ENCODE measurements at regions not wholly inside any gene's neighbourhood (a gene's known extent, or its start where the extent isn't known, plus 50 kb on each side); places are given as distances from the start of the nearest gene placed in this dataset.

DNA sequence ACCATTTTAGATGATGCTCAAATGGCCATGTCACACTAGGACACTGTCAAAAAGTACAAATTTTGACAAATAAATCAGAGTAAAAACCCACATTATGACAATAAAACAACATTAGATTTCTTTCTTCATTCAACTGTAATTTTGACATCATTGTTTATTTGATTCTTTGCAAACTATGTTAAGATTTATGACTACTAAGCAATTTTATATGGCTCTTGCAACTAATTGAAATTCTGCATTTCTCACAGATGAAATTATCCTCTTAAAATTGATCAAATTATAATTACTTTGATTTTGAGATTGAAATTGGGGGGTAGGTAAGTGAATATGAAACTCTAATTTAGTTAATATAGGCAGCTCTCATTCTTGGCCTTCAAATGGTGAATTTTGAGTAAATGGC lies 59.8 kb downstream of the ATOH1 start:
- Histone ChIP-seq H3K4me1 (no peaks in the 10 kb centered on the region), H3K27me3 (no peaks in the 10 kb centered on the region), H3K9me3 (no peaks in the 10 kb centered on the region), H3K4me3 (no peak overlapping the region), H3K36me3 (no peaks in the 10 kb centered on the region), H3K27ac (no peak overlapping the region)
- DNase-seq (ENCODE audit: low spot score in 2 of 2) = no peak
- TF ChIP-seq, protein P1, sequence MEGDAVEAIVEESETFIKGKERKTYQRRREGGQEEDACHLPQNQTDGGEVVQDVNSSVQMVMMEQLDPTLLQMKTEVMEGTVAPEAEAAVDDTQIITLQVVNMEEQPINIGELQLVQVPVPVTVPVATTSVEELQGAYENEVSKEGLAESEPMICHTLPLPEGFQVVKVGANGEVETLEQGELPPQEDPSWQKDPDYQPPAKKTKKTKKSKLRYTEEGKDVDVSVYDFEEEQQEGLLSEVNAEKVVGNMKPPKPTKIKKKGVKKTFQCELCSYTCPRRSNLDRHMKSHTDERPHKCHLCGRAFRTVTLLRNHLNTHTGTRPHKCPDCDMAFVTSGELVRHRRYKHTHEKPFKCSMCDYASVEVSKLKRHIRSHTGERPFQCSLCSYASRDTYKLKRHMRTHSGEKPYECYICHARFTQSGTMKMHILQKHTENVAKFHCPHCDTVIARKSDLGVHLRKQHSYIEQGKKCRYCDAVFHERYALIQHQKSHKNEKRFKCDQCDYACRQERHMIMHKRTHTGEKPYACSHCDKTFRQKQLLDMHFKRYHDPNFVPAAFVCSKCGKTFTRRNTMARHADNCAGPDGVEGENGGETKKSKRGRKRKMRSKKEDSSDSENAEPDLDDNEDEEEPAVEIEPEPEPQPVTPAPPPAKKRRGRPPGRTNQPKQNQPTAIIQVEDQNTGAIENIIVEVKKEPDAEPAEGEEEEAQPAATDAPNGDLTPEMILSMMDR (IDR thresholded peaks at IDR 0.05) = no peak
- intact Hi-C loops (cut with DNase I) = no loop called here

DNA sequence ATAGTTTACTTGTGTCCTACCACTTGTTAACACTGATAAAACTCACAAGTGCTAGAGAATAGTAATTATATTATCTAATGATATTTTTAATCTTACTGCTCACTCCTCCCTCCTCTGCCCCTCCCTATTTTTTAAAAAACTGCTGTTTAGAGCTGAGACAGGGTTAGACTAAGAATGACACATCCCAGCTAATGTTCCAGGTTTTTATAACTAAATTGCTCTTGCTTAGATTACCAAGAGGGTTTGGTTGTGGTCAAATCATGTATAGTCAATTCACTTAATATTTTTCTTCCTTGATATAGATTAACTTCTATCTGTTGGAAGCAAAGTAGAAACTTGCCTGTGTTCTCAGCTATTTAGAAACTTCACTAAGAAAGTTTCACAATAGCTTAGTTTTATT lies 60.2 kb downstream of the ATOH1 start:
- intact Hi-C loops (cut with DNase I) = no loop called here
- H3K4me1 ChIP-seq = no peaks in the 10 kb centered on the region
- no peak overlapping the region for H3K27ac ChIP-seq
- DNase-seq (ENCODE audit: low spot score in 2 of 2) = no peak
- no peaks in the 10 kb centered on the region for H3K27me3 ChIP-seq
- TF ChIP-seq, protein P1 (IDR thresholded peaks at IDR 0.05) = no peak
- H3K4me3 ChIP-seq = no peak overlapping the region
- H3K36me3 ChIP-seq = no peaks in the 10 kb centered on the region
- H3K9me3 ChIP-seq = no peaks in the 10 kb centered on the region

DNA sequence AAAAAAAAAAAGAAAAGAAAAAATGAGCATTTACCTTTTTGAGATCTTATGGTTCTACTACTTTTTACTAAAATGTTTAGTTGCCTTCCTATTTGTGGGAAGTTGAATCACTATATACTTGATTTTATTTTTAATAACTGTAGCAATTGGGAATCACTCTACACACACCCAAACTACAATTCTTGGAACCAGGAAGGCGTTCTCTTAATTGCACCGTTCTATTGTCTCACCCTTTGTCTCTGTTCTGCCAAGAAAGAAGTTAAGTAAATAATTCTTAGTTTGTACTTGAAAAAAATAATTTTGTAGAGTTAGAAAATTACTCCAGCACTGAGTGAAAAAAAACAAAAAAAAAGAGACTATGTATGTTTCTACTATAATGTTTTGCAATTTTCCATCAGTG lies 62.7 kb downstream of the ATOH1 start:
- no peaks in the 10 kb centered on the region for H3K27me3 ChIP-seq
- no peak overlapping the region for H3K27ac ChIP-seq
- intact Hi-C loops (cut with DNase I) = no loop called here
- H3K9me3 ChIP-seq = no peaks in the 10 kb centered on the region
- TF ChIP-seq, protein P1 (IDR thresholded peaks at IDR 0.05) = no peak
- no peaks in the 10 kb centered on the region for H3K36me3 ChIP-seq
- H3K4me3 ChIP-seq = no peak overlapping the region
- DNase-seq (ENCODE audit: low spot score in 2 of 2) = no peak
- H3K4me1 ChIP-seq = no peaks in the 10 kb centered on the region

DNA sequence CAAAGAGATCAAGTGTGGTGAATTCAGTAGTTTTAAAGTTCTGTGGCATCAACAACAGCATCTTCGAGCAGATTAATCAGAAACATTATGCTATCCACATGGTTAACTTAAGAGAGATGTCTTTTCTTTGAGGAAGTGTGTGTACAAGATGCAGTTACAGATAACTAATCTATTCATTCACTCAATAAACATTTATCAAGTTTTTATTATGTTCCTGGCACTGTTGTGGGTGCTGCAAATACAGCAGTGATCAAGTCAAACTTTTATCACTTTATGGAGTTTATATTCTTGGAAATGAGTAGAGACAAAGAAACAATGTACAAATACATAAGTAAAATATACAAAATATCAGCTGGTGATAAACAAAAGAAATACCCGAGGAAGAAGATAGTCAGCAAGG lies 66.4 kb downstream of the ATOH1 start:
- TF ChIP-seq, protein P1 (IDR thresholded peaks at IDR 0.05) = no peak
- Histone ChIP-seq H3K4me1 (no peaks in the 10 kb centered on the region), H3K27me3 (no peaks in the 10 kb centered on the region), H3K27ac (no peak overlapping the region), H3K4me3 (no peak overlapping the region), H3K9me3 (no peaks in the 10 kb centered on the region), H3K36me3 (no peaks in the 10 kb centered on the region)
- DNase-seq (ENCODE audit: low spot score in 2 of 2) = no peak
- intact Hi-C loops (cut with DNase I) = no loop called here

DNA sequence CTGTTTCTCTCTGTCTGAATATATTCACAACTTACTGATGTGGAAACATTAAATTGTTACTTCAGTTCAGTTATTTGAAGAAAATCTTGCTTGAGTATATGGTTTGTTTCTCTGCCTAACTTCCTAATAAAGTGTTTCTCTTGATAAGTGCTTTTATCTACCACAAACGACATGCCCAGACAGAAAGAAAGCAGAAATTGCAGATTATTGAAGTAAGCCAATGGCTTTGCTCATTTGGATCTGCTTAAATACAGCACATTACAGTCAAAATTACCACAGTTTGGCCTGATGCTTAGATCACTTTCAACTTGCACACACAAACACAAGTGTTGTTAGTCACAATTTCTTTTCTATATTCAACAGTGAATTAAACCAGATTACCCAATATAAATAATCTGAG lies 68.0 kb downstream of the ATOH1 start:
- no peaks in the 10 kb centered on the region for H3K27me3 ChIP-seq
- DNase-seq (ENCODE audit: low spot score in 2 of 2) = no peak
- TF ChIP-seq, protein P1 (IDR thresholded peaks at IDR 0.05) = no peak
- intact Hi-C loops (cut with DNase I) = no loop called here
- no peaks in the 10 kb centered on the region for H3K4me1 ChIP-seq
- H3K27ac ChIP-seq = no peak overlapping the region
- no peak overlapping the region for H3K4me3 ChIP-seq
- H3K9me3 ChIP-seq = no peaks in the 10 kb centered on the region
- H3K36me3 ChIP-seq = no peaks in the 10 kb centered on the region

DNA sequence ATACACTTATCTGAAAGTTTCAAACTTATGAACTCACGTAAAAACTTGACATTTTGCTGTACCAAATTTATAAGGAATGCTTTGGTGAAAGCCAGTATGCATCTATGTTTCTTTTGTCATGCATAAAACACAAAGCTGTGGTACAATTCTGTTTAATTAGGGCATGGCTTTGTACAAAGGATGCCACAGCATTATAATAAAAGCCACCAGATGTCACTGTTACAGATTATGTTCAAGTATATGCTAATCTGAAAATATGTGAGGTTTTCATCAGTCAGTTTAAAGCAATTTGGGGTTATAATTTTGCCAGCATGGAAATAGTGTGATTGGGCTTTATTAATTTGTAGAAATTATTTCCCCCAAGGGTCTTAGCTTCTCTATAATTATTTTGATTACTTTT lies 69.0 kb downstream of the ATOH1 start:
- Histone ChIP-seq H3K4me1 (no peaks in the 10 kb centered on the region), H3K9me3 (no peaks in the 10 kb centered on the region), H3K36me3 (no peaks in the 10 kb centered on the region), H3K27me3 (no peaks in the 10 kb centered on the region), H3K4me3 (no peak overlapping the region), H3K27ac (no peak overlapping the region)
- TF ChIP-seq, protein P1 (IDR thresholded peaks at IDR 0.05) = no peak
- no peak for DNase-seq (ENCODE audit: low spot score in 2 of 2)
- intact Hi-C loops (cut with DNase I) = no loop called here

All from ascending aorta (tissue), 2 donors.